Activated naive CD4-positive, alpha-beta T cell treated with Interleukin-2 at 50 U/mL for 16 hours (primary cell): ENCODE measurements at regions not wholly inside any gene's neighbourhood (a gene's known extent, or its start where the extent isn't known, plus 50 kb on each side); places are given as distances from the start of the nearest gene placed in this dataset.
"Not testable (repeated sequence)": the region's sequence is repeated elsewhere in the genome, so short reads cannot be mapped to it uniquely, and the experiment has no call there.

Experiments
- DNase-seq: peaks from one replicate; pipeline ENCODE4 v3.0.0-alpha.2; 2020

DNA sequence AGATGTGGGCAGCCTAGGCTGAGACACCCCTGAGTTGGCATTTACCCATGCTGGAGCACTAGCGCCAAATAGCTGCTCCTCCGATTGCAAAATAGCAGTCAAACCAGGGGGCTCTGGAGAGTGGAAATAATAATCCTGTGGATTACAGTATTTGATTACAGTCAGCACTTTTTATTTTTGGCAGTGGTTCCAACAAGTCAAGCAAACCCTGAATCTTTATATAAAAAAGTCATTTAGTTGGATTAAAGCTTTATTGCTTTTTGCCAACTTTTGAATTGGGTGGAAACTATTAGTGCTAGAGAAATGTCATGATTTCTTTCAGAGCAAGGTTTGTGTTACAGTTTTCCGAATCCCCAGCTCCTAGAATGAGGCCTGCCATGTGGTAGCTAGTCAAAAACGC, 99.3 kb upstream of the FAM20A start:
- no peak for DNase-seq

DNA sequence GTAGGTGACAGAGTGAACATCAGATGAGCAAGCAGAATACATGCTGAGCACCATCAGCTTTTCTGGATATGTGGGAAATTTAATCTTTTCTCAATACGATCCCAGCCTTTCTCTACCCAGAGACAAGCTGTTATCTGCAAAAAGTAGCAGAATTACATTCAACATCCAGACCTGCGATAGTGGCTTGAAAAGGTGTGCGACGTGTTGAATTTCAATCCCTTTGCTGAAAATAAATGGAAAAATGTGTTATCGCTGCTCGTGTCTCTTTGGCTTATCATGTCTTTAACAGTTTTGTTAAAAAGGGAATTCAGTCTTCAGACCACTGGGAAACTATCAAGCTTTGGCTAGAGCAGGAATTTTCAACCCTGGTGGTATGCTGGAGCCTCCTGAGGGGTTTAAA, 98.8 kb upstream of the FAM20A start:
- DNase-seq, result no peak

DNA sequence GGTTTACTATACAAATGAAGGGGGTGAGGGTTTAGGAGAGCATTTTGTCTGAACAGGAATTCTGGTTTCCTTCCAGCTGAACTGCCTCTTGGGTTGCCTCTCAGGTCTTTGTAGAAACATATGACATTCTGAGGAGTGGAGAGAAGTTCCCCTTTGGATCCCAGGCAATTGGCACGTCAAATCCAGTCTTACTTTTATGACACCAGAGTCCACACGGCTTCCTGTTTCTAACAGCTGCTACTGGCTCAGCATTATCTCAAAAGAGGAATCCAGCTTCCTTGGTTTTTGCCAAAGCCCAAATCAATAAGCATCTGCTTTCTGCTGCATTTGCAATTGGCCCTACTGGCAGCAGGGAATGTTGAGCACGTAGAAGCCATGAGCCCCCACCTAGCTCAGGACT, 97.6 kb upstream of the FAM20A start:
- DNase-seq, result no peak

DNA sequence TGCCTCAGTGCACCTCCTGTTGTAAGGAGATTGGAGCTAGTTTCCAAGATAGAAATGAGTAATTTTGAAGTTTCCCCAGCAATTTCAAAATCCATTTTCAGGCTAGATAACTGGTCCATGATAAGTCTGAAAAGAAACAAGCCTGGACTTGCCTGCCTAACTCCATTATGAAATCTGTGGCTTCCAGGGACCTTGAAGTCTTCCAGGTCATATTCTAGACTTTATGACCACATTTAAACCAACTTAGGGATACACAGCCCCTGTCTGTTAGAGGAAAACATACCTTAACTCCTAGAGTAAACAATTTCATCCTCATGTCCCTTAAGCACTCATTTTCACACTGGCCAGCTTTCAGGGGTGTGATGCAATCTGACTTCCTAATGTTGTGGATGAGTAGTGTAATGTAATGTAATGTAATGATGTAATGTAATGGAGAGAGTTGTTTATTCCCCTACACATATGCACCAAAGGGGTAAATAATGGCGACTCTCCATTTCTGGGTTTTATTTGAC, 96.7 kb upstream of the FAM20A start:
- no peak for DNase-seq

DNA sequence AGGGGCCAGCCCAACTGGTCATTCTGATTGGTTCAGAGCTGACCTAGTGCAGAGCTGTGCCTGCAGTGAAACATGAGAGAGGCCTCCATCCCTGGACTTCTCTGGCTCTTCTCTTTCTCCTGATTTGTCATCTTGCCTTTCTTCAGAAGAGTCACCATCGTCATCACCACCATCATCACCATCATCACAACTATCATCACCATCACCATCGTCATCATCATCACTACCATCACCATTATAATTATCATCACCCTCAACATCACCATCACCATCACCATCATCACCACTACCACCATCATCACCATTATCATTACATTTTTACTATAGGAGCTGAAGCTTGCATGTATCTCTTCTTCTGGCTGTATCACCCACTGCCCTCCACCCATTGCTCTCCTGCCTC, 94.5 kb upstream of the FAM20A start:
- no peak for DNase-seq

DNA sequence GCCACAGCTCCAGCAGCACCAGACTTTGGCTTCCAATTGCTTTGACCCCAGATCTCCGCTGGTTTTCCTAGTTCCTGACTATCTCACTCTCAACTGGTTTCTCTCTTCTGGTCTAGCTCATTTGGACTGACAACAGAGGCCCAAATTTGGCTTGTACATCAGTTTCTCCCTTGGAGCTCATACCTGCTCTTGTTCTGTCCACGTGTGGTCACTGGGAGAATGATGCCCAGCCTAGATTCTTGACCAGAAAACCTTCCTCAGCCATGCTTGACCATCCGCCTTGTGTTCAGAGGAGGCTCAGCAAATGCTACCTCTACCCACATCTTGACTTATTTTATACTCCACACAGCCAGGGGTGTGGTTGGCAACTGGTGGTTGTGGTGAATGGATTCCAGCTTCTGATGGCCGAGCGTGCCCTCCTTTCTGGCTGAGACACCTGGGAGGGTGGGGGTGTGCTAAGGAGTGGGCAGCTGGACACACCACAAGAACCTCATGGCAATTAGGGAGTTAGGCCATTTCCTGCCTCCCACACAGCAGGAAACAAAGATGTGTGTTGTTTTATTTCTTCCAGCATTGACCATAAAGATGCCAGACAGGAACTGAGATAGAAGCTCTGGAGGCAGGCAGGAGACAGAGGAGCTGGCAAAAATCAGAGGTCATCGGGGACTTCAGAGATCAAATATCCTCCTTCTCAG, 93.8 kb upstream of the FAM20A start:
- no peak for DNase-seq

DNA sequence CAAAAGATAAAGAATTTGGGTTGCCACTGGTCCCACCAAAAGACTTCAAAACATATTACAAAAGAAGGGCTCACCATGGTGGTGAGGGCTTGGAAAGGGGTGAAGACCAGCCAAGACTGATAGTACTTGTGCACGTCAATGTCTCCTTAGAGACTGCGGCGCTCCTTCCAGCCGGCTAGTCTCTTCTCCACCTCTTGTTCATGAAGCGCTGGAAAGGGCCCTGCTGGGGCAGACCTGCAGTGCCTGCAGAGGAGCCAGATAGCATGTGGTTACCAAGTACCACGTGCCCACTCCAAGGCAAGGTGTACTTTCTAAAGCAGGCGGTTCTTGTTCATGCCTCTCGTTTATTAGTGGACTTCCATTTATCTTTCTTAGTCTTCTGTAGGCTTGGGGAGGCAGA, 92.7 kb upstream of the FAM20A start:
- DNase-seq, result no peak

DNA sequence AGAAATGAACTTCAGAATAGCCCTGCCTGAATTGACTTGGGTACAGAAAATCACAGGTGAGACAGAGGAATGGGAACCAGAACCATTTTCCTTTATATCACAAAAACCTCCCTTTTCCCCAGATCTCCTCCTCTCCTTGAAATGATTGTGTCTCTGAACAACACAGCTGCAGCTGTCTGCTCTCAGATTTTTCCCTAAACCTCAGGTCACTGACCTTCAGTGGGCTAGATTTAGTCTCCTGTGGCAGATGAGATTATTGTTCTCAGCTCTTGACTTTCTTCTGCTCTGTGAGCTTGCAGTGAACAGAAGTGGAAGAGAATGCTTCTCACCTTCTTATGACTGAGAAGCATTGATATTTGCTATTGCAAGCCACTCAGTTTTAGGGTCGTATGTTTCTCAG, 92.3 kb upstream of the FAM20A start:
- DNase-seq, result no peak

DNA sequence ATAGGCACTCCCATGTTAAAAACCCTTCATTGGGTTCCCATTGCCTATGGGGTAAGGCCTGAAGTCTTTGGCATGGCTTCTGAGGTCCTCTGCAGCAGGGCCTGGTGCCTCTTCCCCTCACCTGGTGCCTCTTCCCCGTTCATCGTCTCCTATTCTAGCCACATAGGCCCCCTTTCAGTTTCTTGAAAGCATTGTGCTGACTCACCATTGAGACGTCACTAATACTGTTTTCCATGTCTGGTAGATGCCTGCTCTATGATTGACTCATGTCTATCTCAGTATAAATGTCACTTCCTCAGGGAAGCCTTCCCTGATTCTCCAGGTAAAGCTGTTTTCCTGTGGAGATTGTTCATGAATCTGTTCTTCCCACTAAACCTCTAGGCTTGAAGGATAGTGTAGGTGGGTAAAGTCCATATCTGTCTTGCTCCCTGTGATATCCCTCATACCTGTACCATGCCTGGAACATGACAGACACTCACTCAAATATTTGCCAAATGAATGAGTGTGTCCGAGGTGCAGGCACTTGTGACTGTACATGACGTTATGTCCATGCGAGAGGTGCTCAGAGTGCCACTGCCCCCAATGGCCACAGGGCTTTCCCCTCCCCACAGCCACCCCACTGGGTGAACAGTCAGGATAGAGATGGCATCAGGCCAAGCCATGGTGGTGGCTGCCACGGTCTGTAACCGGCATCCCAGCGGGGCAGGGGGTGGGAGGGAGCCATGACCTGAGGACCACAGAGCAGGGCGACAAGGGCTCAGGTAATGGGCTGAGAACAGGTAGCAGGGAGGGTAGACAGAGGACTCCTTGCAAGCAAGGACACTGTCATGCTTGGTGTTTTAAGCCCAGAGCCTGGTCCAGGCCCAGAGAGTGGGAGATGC, 85.2 kb upstream of the FAM20A start:
- DNase-seq, result no peak

DNA sequence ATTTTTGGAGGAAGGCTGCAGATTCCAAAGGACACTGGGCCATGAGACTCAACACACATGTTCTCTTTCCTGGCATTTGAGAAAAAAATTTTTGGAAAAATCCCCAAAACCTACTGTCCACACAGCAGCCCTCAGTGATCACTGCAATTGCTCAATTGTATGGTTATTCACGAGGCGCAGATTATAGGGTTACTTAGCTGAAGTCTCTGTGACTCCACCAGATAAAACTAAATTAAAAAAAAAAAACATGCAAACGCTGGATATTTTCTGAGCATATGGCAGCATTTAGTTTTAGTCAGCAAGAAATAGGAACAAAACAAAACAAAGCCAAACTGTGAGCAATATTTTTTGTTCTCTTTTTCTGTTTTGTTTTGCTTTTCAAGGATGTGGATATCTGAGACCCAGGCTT, 83.8 kb upstream of the FAM20A start:
- DNase-seq, result no peak

DNA sequence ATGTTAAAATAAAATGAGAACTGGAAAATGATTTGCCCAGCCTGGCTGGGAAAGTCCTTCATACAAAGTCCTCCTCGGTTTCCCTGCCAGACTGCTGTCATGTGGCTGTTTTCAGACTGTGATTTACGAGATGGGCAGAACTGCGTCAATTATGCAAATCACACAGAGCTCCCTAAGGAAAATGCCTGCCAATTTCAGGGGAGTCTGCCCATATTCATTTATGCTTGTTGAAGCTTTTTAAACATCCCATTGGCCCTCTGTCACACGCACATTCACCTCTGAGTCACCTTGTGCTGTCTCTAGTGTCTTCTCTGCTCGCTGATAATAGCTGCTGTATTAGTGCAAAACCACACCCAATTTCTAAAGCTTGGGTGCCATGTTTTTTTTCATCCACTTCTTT, 81.7 kb upstream of the FAM20A start:
- no peak for DNase-seq

DNA sequence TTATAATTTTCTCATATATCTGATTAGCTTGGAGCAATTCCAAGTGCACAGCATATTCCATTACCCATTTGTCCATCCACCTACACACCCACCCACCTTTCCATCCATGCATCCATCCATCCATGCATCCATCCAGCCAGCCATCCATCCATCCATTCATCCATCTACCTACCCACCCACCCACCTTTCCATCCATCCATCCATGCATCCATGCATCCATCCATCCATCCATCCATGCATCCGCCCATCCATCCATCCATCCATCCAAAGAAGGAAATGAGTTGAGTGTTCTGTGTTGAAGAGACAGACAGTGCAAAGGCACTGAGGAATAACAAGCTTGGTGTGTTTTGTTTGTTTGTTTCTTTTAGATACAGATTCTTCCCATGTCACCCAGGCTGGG, 78.7 kb upstream of the FAM20A start:
- no peak for DNase-seq

DNA sequence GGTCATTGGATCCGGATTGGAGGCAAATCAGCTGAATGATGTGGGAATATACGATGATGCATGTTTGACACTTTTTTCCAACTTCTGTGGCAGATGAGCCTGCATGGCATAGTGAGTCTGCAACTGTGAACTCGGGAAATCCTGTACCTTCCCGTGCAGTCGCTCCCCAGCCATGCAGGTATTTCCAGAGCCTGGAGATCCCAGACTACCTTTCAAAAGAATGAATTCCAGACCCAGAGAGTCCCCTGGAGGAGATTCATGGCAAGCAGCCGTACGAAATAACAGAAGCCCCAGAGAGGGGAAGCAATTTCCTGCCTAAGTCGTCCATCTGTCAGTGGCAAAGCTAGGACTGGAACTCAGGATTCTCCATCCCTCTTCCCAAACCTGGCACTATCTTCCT, 75.7 kb upstream of the FAM20A start:
- no peak for DNase-seq

DNA sequence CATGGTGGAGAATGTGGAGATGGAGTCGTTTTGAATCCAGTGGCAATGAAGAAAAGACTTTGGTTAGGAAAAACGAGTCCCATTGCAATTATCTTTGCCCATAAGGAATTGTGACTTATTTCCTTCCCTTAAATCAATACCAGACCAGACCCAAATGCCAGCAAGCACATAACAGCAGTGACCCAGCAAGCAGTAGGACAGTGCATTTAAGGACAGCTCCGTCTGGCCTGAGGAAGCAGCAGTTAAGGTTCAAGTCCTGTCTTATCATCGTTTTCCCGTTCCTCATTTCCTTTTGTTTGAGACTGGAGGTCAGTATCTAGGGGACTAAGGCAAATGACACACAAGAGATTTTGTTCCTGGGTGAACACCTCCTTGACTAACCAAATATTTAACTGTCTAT, 74.6 kb upstream of the FAM20A start:
- DNase-seq, result no peak

DNA sequence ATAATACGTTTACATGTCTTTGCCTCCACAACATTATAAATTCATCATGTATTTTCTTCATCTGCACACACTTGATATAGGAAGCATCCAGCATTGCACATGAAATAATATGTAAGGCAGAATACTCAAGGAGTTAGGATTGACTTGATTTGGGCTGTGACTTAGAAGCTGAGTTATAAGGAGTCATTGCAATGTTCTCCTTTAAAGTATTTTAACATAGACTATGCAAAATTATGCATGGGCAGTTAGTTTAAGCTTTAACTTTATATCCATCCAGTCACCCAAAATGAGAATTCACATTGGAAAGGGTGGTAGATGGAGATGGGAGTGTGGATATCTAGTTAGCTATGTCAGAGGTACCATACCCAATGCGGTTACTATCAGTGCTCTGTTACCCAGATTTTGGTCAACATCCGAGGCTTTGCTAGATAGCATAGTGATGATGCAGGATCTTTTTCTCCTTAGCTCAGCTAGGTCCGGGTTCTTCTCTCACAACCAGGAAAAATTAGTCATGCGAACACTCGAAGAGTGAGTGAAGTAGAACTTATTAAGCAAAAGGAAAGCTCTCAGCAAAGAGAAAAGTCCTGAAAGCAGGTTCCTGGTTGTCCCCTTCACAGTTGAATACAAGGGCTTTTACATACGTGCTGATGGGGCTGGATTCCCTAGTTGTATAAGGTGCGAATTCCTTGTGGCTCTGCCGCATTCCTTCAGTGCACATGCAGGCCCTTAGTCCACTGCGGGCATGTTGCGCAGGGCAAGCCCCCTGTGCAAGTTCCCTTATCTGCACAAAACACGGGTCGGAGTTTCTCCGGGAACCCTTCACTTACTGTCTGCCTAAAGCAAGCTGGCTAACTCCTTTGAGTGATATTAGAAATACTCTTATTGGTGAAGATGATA, 73.1 kb upstream of the FAM20A start:
- DNase-seq, result no peak

DNA sequence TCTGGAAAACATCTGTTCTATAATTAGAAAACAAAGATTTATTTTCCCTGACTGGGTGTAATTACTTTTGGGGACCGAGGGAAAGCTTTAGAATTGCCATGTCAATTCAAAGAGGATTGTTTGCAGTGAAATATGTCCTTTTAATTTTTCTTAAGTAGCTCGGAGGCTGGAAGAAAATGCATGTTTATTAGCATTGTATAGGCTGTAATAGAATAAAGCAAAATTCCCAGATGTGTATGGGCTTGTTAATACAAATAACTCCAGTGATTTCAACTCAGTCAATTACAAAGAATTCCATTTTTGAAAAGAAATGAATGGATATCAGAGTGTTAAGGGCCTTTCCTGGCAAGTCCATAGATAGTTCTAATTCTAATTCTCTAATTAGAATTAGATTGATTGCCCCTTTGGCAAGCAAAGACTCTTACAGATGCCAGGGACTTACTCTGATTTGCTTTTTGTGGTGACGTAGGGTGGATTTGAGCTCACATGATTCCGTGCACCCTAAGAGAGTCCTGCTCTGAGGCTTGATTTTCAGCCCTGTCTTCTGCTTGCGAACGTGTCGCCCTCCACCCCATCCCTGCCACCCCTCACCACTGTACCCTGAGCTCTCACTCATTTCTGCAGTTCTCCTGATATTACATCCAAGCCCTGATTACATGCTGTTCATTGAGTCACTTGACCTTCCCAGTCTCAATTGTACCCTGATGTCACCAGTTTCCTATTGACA, 70.0 kb upstream of the FAM20A start:
- DNase-seq, result no peak

DNA sequence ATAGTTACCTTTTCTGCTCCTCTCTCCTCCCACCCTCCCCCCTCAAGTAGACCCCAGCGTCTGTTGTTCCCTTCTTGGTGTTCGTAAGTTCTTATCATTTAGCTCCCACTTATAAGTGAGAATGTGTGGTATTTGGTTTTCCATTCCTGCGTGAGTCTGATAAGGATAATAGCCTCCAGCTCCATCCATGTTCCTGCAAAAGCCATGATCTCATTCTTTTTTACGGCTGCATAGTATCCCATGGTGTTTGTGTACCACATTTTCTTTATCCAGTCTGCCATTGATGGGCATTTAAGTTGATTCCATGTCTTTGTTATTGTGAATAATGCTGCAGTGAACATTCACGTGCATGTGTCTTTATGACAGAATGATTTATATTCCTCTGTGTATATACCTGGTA, 65.3 kb upstream of the FAM20A start:
- DNase-seq, result not testable (repeated sequence)

DNA sequence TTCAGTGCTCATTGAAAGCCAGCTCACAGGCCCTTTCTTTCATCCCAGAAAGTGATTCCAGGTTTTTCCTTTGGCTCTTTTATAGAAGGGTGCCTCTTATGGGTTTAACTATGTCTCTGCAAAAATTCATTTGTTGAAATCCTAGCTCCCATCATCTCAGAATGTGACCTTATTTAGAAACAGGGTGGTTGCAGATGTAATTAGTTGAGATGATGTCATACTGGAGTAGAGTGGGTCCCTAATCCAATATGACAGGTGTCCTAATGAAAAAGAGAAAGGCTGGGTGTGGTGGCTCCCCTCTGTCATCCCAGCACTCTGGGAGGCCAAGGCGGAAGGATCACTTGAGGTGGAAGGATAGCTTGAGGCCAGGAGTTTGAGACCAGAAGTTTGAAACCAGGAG, 64.2 kb upstream of the FAM20A start:
- no peak for DNase-seq

DNA sequence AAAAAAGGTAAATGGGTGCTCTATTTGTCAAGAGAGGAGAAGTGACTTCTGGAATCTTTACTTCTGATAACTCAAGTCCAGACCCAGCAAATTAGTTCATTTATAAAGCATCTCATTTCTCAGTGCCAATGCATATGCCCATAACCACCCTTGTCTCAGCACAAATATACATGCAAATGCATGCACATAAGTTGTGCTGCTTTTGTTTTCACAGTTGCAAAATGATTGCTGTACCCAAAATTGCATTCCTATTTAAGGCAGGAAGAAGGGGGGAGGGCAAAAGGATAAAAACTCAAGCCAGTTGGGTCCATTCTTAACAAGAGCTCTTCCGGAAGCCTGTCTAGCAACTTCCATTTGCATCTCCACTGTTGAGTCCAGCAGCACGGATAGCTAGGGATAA, 61.3 kb upstream of the FAM20A start:
- no peak for DNase-seq

DNA sequence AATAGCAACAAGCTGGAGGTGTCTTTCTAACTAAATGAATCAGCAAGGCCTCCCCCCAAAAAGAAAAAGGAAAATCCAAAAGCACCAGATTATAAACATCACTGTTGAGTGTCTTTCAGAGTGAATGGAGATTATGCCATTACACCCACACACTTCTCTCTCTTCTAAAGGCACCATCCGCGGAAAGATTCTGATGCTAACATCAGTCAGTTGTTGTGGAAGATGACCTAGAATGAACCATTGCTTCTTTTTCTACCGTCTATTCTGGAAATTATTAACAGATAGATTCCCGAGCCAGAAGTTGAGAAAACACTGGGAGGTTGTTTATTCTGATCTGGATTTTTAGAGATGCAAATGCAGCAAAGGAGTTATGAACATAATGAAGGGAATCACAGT, 60.9 kb upstream of the FAM20A start:
- no peak for DNase-seq

DNA sequence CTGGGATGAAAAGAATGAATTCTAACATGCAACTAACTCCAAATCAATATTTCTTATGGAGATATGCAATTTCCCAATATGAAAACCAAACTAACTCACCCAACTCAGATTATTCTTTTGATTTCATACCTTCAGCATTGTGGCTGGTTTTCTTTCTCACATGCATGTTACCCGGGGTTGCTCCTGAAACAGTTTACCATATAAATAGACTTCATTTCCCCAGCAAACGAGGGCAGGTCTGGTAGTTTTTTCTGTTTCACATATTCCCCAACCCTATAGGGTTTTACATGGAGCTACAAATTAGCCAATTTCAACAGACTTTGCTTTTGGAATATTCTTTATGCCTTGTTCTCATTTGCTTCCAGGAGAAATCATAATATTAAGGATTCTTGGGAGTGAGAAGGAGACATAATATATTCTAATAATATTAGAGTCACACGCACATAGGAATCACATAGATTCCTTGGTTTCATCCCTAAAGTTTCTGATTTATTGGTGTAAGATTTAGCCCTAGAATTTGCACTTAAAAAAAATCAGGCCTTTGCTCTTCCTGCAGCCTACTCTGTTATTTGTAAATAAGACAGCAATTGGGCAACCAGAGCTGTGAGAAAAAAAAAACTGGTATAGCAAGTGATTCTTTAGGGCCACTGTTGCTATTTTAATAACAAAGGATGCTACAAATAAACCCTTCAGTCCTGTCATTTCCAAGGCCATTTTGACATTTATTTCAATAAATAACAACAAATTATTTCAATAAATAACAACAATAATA, 60.3 kb upstream of the FAM20A start:
- no peak for DNase-seq

DNA sequence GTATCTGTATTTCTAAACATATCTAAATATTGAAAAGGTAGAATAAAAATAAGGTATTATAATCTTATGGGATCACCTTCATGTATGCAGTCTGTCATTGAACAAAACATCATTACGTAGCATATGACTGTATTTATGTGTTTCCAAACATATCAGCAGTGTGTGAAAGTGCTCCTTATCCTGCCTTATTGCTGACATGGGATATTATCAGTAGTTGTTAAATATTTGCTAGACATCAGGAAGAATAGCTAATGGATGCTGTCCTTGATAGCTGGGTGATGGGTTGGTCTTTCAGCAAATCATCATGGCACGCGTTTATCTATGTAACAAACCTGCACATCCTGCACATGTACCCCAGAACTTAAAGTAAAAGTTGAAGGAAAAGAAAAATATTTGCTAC, 59.1 kb upstream of the FAM20A start:
- DNase-seq, result no peak
